Esophagus mucosa (tissue), 1 donor: ENCODE measurements at regions not wholly inside any gene's neighbourhood (a gene's known extent, or its start where the extent isn't known, plus 50 kb on each side); places are given as distances from the start of the nearest gene placed in this dataset.
"Not testable (repeated sequence)": the region's sequence is repeated elsewhere in the genome, so short reads cannot be mapped to it uniquely, and the experiment has no call there.

Experiments used
- ATAC-seq: fragments of 200-7000 bp; cut with Tn5 transposase; one replicate; pipeline ENCODE4 v1.9.1; 2020
- donor health status: DM: yes; HTN: yes; CAD: no.

DNA sequence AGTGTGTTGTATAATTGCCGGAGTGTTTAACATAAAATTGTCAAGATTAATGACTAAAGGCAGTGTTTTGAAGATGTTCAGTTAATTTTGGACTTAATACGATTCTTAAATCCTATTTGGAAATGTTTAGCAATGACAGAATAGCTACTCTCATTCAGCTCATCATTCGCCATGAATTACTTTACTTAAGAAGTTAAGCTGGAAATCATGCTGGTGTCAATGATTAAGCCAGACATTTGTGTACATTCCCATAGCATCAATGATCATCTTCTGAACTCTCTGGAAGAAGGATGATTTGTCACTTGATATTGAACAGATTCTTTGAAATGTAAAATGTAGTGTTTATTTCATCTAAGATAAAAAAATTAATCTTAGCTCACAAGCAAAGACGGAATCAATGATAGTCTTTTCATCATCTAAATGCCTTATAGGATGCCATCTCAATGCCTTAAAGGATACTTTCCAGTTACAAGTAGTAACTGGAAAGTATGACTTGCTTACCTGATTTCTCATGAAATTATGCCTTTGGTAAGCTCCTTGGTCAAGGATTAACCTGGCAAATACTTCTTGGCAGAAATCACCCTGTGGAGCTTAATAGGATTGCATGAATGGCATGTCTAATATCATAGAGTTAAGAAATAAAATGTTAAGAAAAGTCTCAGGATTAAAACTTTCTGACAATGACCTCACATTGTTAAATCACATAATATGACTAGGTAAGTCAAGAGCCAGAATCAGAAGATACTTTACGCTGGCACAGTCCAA is 515.5 kb upstream of the AGA start:
- ATAC-seq = no peak

DNA sequence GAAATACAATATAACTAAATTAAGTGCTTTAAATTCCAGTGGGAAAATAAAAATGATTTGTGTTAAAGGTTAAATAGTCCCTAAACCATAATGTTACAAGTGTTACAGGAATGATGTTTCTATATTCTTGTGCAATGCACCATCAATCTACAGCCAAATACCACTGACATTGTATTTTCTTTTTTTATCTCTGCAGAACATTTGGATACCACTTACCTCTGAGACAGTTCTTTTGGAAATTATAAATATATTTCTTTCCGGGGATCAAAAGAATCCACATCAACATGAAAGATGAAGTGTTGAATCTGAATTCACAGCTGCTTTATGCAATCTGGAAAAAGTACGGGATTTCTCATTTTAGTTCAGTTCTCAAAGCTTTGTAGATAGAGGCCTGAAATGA is 518.3 kb upstream of the AGA start:
- no peak for ATAC-seq

DNA sequence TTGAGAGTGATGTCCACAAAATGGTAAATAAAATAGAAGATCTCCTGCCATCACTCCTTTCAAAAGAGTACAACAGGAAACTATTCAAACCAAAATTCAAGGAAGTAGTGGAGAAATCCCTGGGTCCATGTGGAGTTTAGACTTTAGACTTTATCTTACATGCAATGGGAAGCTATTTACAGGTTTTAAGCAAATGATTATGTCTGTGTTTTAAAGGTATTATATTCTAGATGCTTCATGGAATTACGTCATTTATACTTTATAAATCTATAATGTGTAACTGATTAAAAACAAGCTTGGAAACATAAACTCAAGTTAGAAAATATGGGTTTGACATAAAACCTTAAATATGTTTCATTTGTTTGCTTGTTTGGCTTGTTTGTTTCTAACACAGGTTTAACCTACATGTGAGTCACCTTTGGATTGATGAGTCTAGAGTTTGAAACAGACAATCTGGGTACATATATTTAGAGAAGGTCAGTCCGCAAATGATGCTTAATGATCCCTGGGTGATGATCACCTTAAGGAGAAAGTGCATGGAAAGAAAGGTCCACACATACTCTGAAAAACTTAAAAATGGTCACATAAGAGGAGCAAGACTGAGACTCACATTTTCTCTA is 519.6 kb upstream of the AGA start:
- no peak for ATAC-seq

DNA sequence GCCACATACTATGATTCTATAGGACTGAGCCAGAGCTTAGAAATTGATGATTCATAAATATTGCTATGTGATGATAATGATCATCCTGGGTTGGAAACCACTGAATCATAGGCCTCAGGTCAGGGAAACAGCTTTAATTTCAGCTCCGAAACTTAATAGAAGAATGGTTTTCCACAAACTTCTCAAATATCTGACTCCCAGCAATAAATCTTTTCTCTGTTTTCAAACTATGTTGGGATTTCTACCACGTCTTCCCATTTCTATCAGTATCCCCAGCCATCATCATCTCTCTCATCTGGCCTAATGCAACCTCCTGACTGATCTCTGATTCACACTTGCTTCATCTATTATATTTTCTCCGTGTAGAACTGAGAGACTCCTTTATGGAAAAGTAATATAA is 521.8 kb upstream of the AGA start:
- ATAC-seq = no peak

DNA sequence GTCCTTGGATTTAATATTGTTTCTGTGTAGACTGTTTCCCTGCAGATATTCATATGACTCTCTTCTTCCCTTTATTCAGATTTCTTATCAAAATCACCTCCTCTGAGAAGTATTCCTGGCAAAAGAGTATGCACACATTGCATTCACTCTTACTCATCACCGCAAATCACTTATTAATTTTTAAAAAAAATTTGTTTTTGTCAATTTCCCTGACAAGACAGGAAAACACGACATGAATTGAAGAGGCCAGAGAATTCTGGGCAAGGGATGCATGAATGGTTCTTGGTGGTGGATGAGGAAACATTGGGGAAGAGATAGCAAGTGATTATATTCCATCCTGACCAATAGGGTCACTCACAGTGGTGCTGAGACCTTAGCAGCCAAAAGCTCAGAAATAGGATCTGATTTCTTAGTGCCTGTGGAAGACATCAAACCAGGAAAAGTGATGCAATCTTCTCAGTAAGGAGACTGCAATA is 522.5 kb upstream of the AGA start:
- no peak for ATAC-seq

DNA sequence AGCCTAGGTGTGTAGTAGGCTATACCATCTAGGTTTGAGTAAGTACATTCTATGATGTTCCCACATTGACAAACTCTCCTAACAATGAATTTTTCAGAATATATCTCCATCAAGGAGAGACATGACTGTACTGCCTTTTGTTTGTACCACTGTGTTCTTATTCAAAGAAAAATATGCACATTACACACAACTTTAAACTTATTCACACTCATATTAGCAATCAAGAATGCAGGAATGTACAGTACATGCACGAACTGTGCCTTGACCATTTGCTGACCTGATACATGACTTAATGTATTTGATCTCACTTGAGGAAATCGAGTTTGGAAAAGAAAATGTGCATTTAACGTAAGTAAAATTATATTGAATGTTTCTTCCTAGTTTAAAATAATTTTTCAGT is 525.1 kb upstream of the AGA start:
- ATAC-seq = no peak

DNA sequence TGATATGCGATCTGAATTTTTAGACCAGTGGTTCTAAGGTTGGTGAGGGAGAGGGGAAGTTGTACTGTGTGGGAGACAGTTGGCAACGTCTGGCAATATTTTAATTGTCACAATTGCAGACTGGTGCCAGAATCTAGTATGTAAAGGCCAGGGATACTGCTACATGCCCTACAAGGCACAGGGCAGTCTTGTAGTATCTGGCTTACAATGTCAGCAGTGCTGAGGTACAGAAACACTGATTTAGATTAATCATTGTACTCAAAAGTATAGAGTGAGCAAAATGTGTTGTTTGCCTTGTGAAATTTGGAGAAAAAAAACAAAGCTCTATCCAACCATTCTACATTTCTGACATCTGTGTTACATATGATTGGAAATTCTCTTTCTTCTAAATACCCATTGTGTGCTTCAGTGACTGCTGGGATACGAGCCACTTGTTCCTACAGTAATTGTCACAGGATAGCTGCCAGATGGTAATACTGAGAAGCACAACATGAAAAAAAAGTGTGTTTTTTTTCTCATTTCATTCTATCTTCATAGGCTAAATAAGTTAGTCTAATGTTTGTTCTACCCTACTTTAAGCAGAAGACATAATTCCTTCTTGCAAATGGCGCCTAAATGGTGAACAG is 526.7 kb upstream of the AGA start:
- ATAC-seq = no peak

DNA sequence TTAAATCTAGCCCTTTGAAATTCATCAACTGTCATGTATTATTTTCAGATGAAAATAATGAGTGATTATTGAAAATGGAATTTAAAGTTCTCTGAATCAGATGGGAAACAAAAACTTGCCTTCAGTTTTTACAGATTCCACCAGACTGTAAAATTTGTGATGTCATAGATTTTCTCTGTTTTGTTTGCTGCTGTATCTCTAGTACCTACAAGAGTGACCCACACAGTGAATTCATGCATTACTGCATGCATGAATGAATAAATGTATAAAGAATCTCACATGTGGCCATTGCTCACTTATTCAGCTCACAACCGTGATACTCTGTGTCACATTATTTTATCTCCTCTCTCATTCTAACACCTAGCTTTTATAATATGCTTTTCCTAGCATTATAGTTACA is 532.2 kb upstream of the AGA start:
- no peak for ATAC-seq

DNA sequence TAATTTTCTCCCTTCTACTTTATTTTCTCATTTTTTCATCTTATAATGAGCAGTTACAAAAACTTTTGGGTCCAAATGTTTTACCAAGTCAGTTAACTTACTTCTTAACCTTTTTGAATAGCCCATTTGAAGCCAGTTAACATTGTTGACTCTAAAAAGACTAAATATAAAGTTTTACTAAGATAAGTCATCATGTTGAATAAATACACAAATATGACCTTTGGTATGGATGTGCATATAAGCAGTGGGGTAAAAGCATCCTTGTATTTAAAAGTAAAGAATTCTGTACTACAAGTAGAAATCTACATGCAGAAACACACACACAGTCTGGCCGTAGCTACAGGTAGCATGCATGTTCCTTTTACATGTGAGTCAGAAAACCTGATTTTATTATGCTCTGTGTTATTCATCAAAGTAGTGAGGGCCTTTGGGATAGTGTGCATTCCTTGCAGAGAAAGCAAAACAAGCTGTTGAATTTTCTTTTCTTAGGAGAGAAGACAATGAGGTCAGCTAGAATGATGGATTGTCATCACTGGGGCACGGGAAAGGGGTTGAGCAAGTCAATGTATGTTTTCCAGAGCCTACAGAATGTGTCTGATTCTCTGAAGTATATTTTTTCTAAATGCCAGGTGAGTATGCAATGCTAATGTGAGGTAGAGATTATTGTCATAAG is 533.2 kb upstream of the AGA start:
- ATAC-seq = no peak

DNA sequence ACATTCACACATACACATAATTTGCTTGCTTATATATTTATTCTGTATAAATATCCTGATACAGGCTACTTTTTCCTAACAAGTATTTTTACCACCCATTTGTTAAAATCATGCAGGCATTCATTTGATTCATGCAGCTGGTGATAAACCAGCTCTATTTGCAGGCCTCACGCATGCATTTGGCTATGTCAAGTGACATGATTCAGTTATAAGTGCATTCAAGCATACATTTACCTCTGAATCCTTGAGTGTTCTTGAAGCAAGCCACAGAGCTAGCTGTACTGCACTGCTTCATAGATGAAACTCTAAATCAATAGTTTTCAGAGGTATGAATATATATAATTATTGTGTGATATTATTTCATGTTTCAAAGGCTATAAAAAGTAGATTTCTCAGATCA is 544.0 kb upstream of the AGA start:
- ATAC-seq = no peak

DNA sequence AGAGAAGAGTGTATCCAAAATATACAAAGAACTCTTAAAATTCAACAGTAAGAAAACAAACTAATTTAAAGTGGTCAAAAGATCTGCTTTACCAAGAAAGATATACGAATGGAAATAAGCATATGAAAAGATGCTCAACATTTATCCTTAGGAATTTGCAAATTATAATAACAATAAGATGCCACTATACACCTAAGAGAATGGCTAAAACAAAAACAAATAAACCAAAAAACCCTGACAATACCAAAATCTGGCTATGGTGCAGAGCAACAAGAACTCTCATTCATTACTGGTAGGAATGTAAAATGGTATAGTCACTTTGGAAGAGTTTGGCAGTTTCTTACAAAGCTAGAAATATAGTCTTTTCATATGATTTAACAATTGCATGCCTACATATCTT is 545.7 kb upstream of the AGA start:
- no peak for ATAC-seq

DNA sequence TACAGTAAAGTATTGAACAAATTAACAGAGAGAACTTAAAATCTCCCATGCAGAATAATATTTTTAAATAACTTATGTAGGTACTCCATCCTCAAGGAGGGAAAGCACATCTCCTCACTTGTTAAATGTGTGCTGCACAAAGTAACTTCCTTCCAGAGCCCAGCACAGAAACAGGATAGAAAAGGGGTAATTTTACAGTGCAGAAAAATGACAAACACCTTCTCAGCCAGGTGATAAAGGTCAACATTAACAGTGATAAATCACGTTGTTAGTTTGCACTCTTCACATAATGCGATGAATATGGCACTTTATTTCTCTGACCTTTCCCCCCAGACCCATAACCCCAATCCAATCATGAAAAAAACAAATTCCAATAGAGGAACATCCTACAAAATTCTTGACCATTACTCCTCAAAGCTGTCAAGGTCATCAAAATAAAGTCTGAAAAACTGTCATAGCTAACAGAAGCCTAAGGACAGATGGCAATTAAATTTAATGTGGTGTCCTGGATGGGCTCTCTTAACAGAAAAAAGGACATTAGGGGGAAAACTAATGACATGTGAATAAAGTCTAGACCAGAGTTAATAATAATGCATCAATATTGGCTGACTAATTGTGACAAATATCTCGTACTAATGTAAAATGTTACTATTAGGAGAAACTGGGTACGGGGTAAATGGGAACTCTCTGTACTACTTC is 547.4 kb upstream of the AGA start:
- ATAC-seq = no peak

DNA sequence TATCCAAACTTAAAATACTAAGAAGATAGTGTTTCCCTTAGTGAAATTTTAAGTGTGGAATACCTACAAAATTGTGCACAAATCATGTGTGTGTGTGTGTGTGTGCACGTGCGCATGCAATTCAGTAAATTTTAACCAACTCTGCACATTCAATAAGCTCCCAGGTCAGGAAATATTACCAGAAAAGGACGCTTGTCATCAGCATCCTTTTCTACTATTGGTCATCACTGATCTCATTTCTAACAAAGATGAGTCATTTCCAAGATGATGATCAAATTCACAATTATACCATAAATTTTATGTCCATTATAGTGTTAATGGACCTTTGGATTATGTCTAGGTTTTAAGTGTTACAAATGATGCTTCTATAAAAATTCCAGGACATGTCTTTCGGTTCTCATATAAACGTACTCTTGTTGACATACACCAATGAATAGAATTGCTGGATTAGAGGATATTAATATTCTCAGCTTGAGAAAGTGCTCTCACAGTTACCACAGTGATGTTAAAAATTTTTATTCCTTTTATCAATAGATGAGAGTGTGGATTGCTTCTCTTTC is 560.9 kb upstream of the AGA start:
- ATAC-seq = no peak

DNA sequence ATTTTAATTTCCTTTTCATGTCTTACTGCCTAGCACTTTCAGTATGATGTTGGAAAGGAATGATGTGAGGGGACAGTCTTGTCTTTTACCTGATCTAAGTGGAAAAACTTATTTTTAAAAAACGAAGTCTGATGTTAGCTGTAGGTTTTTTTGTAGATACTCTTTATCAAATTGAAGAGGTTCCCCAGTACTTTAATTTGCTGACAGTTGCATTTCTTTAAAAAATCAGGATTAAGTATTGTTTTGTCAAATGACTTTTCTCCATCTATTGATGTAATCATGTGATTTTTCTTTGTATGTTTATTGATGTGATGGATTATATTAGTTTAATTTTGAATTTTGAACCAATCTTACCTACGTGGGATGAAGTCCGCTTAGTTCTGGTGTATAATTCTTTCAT is 568.4 kb upstream of the AGA start:
- ATAC-seq = no peak

DNA sequence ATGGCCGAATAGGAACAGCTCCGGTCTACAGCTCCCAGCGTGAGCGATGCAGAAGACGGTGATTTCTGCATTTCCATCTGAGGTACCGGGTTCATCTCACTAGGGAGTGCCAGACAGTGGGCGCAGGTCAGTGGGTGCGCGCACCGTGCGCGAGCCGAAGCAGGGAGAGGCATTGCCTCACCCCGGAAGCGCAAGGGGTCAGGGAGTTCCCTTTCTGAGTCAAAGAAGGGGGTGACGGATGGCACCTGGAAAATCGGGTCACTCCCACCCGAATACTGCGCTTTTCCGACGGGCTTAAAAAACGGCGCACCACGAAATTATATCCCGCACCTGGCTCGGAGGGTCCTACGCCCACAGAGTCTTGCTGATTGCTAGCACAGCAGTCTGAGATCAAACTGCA is 572.8 kb upstream of the AGA start:
- ATAC-seq = not testable (repeated sequence)

DNA sequence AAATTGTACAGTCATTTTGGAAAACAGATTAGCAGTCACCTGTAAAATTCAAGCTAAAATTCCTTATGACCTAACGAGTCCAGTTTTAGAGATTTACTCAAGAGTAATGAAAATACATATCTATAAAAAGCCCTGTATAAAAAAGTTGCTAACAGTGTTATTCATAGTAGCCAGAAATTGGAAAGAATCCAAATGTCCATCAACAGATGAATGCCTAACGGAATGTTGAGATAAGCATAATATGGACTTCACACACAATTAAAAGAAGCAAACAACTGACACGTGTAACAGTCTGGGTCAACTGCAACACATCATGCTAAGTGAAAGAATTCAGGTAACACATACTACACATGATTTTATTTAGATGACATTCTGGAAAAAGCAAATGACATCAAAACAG is 584.8 kb upstream of the AGA start:
- no peak for ATAC-seq

DNA sequence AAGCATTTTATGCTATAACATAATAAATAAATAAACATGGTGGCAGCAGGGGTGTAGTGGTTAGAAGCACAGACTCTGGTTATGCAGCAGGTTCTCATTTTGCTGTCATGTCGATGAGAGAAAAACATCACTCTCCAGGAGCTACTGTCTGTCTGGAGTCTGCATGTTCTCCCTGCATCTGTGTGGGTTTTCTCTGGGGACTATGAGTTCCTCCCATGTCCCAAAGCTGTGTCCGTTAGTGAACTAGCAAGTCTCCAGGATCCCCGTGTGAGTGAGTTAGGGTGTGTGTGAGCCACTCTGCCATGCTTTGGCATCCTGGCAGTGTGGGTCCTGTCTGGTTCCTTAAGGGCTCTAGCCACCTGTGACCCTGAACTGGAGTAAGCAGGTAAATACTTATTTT is 585.6 kb upstream of the AGA start:
- ATAC-seq = no peak

DNA sequence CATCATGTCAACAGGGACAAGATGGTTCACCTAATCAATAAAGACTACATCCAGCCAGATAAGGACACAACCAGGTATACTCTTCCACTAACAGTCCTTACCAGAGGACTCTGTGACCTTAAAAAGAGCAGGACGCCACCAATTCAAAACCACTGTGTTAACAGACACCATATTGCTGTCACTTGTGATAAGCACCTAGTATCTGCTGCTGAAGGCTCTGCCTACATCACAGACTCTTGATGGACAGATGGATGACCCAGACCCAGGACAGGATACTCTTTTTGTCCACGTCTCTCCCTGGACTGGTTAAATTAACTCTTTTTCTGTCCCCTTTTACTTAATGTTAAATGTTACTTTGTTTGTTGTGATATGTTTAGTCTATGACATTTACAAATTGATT is 586.2 kb upstream of the AGA start:
- ATAC-seq = no peak

DNA sequence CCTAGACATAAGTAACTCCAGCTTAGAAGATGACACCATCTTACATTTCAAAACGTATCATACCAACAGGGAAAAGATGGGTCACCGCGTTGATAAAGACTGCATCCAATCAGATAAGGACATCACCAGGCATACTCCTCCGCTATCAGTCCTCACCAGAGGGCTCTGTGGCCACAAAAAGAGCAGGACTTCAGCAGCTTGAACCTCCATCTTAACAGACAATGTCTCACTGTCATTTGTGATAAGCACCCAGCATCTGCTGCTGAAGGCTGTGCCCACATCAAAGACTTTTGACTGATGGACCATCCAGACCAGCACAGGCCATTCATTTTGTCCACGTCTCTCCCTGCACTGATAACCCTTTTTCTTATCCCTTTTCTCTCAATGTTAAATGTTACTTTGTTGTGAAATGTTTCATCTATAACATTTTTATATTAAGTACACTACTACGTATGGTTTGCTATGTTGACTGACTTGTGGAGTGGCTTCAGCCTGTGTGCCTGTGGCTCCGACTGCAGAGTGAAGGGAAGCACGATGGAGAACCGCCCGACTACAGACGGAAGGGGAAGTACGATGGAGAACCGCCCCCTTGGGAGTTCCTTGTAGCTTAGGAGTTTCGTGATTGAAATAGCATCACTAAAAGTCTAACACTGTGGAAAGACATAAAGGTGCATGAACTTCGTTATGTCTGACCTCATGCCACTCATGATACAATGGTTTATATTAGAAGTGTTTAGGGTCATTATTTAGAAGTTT is 595.4 kb upstream of the AGA start:
- no peak for ATAC-seq

DNA sequence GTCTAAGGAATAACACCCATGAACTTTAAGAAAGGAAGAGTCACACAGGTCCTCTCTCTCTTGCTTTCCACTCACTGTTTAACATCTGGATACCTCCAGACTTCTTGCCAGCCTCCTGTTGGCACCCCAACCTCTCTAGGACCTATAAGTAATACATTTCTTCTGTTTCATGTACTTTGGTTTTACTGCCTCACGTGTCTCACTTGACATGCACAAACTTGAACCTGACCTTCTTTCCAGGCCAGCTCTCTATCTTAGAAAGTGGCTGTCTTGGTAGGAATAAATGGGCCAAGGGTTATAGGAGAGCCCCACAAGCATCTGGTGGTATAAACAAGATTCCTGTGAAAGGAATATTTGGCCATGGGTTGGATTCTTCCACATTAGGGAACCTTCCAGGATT is 614.8 kb upstream of the AGA start:
- ATAC-seq = no peak

DNA sequence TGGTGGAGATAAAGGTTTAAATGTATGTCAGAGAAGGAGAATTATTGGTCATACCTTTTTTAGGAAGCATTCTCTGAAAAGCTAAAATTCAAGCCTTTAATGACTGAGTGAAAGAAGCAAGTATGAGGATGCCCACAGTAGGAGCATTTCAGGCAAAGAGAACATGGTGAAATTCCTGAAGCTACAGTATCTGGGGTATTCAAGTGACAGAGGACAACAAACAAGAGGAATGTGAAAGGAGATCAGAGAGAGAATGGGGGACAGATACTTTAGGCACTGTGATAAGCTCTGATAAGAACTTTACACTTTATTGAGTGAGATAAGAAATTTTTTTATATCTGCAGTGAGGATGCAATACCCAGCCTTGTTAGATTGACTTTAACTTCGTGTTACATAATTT is 621.3 kb upstream of the AGA start:
- ATAC-seq = no peak
